HG03432 (cell line): ENCODE measurements at regions not wholly inside any gene's neighbourhood (a gene's known extent, or its start where the extent isn't known, plus 50 kb on each side); places are given as distances from the start of the nearest gene placed in this dataset.

Experiments
- ATAC-seq: cut with Tn5 transposase; IDR thresholded peaks from one replicate; pipeline ENCODE4 v1.9.1; 2021; ENCODE audit warnings: mild to moderate bottlenecking, moderate library complexity; ENCODE audit not compliant: unreplicated experiment

DNA sequence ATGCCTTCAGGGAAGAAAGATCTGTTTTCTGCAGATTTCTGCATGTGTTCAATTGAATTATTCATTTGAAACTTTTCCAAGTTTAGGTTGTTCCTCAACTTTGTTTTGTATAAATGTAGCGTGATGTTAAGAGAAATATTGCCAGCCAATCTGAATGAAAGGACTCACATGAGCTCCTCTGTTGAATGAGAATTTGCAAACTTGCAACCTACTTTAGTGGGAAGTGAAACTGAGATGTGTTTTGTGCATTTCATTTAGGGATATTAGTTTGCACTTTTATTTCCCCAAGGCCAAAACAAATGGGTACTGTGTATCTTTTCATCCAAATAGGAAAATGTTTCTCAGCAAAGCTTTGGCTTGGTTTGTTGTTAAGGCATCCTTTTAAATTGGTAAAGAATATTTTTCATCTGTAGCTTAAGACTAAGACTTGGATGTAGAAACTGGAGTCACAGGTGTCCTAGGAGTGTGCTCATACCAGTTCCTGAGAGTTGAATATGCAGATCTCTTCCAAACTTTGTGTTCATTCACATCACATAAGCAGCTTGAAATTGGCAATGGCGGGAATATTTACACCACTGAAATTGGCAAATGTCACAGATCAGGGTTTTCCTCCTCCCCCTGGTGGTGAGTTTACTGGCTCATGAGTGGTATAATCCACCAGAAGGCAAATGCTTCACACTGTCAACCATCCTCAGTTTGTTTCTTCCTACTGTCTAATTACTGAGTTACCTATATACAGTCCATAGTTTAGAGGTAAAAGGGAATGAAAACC is 193.6 kb upstream of the BANK1 start:
- peak; percentile 69 for ATAC-seq

GRCh38 chr4:101594588-101594987 is 195.9 kb upstream of the BANK1 start:
- no peak for ATAC-seq

DNA sequence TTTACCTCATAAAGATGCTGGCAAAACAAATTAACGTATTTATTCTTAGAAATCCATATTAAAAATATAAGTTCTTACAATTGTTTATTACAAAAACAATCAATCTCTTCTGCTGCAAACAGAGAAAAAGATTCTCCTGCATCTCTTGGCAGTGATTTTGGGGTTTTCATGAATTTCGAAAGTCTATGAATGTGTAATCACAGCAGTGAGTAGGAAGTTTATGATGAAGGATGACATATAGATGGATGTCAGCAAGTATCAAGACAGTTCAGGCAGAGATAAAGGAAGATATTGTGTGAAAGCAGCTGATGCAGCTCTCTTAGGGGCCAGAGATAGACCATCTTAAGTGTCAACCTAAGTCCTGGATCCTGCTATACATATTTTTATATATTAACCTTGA is 196.9 kb upstream of the BANK1 start:
- ATAC-seq = no peak

DNA sequence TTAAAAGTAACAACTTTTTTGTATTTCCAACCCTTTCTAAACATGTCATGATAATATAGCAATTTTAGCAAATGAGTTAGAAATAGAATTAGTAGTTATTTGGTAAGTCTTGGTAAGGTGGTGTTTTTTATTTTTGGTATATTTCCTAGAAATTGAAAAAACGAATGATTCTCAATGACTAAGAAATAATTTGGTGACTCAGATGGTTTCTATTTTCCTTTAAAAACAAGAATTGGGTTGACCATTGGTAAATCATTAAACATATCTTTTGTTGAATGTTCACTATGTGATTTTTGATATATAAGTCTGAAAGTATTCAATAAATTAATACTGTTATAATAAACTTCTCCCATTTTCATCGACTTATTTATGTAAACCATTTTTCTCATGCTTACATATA is 206.2 kb upstream of the BANK1 start:
- ATAC-seq = no peak

DNA sequence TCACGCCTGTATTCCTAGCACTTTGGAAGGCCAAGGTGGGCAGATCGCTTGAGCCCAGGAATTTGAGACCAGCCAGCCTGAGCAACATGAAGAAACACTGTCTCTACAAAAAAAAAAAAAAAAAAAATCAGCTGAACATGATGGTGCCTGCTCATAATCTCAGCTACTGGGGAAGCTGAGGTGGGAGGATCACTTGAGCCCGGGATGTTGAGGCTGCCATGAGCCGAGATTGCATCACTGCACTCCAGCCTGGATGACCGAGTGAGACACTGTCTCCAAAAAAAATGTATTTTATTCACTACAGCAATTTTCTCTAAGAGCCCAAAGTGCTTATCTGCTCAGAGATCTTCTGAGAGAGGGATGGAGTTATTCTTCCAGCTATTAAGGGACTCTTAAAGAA is 215.8 kb upstream of the PPP3CA start:
- no peak for ATAC-seq

DNA sequence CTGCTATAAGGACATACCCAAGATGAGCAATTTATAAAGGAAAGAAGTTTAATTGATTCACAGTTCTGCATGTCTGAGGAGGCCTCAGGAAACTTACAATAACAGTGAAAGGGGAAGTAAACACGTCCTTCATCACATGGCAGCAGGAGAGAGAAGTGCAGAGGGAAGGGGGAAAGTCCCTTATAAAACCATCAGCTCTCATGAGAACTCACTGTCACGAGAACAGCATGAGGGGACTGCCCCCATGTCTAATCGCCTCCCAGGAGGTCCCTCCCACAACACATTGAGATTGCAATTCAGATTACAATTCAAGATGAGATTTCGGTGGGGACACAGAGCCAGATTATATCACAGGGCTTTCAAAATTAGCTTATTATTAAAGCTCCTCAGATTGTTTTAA is 209.5 kb upstream of the PPP3CA start:
- no peak for ATAC-seq

GRCh38 chr4:101555341-101555880 is 208.1 kb upstream of the PPP3CA start:
- ATAC-seq = no peak

GRCh38 chr4:101540336-101540735 is 193.0 kb upstream of the PPP3CA start:
- ATAC-seq = no peak

DNA sequence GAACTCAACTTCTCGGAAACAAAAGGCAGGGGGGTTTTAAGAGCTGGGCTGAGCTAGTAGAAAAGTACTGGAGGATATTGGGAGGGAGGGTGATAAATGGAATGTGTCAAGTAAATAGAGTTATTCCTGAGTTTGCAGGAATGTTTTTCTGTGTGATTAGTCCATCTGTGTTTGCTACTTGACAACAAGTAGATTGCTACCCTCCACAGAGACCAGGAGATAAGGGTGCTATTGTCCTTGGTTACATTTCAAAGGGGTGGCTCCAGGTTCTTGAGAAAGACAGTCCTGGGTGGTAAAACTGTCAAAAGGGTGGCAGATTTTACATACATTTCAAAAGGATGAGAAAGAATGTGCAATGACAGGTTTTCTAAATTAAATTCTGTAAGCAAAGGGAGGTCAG is 181.2 kb upstream of the PPP3CA start:
- ATAC-seq = no peak

- ATAC-seq = peak; percentile 100
Observed at GRCh38 chr4:101527188-101527587, 179.9 kb upstream of the PPP3CA start.

DNA sequence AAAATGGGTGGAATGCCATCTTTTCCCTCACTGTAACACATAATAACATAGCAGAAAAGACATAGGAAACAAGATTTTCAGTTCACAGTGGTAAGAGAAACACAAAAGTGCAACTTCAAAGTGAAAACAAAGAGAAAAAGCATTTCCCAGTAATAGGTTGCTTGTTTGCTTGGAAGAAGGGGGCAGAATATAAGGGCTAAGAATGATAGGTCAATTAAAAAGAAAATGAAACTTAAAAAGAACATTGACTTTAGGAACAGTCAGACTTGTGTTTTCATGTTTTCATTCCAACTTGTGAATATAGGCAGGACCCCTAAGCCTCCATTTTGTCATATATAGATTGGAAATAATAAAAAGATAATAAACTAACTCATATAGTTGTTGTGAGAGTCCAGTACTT is 168.2 kb upstream of the PPP3CA start:
- ATAC-seq = no peak

- ATAC-seq = no peak
Observed at GRCh38 chr4:101515099-101515498, 167.8 kb upstream of the PPP3CA start.

GRCh38 chr4:101512416-101512815 is 165.1 kb upstream of the PPP3CA start:
- ATAC-seq = no peak

DNA sequence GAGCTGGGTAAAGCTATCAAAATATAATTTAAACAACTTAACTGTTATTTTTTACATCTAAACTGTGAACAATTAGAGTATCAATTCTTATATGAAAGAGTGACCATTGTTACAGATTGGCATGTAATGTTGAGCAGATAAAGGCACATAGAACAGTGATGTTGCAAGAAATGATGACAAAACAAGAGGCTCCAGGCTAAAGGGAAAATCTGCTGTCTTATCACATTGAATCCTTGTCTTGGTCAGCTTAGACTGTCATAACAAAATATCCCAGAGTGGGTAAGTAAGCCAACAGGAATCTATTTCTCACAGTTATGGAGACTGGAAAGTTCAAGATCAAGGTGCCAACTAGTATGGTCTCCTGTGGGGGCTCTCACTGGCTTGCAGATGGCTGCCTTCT is 154.1 kb upstream of the PPP3CA start:
- ATAC-seq = no peak

DNA sequence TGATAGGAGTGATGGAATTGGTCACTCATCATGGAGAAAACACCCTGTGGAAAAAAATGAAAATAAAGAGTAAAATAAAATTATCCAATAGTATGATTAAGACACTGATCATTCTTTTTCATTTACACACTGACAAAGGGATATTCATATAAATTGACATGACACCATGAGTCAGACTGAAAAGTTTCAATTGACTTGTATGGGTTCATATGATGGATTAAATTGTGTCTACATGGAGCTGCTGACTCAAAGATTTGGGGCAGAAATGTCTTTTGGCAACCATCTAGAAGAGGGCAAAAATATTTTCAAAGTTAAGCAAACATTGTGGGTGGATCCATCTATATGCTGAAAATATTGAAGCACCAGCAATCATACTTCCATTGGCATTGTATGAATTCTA is 153.4 kb upstream of the PPP3CA start:
- no peak for ATAC-seq

DNA sequence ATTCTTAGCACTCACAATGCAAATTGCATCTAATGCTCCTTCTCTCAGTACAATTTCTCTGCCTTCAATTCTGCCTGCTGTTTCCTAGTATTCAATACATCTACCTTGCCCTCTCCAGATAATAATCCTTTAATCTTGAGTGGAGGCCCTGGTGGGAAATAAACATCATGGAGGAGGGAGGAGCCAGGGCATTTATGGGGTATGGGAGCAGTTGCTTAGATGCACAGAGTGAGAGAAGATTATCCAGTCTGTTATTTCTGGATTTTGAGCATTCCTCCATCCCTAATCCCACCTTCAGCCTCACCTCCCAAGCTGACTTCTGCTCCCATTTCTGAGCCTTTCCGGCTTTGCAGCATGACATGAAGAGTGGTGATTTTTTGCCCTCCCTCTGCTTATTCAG is 127.9 kb upstream of the PPP3CA start:
- ATAC-seq = no peak

GRCh38 chr4:101471201-101471600 is 123.9 kb upstream of the PPP3CA start:
- no peak for ATAC-seq

DNA sequence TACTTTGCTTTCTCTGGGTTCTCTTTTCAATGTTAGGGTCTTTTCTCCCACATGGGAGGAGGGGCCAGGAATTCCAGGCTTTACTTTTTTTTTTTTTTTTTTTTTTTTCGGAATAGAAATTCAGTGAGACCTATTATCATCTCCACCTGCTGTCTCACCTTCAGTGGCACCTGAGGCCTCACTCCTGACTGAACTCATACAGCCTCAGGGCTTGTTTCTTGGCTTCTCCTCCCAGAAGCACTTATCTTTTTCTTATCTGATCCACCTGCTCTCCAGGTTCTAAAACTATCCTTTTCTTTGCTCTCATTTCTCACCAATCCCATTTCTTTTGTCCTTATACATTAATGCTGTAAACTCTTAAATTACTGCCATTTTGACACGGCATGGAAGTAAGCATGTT is 117.3 kb upstream of the PPP3CA start:
- ATAC-seq = no peak

- no peak for ATAC-seq
Observed at GRCh38 chr4:101458914-101459313, 111.6 kb upstream of the PPP3CA start.

- no peak for ATAC-seq
Observed at GRCh38 chr4:101458473-101458872, 111.1 kb upstream of the PPP3CA start.

- no peak for ATAC-seq
Observed at GRCh38 chr4:101451086-101451485, 103.8 kb upstream of the PPP3CA start.

GRCh38 chr4:101441446-101441845 is 94.1 kb upstream of the PPP3CA start:
- ATAC-seq = no peak

GRCh38 chr4:101439926-101440325 is 92.6 kb upstream of the PPP3CA start:
- no peak for ATAC-seq
